T-helper 17 cell (primary cell): ENCODE measurements at regions not wholly inside any gene's neighbourhood (a gene's known extent, or its start where the extent isn't known, plus 50 kb on each side); places are given as distances from the start of the nearest gene placed in this dataset.
"Not testable (repeated sequence)": the region's sequence is repeated elsewhere in the genome, so short reads cannot be mapped to it uniquely, and the experiment has no call there.

ENCODE experiments used
- ATAC-seq: fragments of 150-1000 bp; cut with Tn5 transposase; 2 replicates; pipeline ENCODE4 v1.10.0; 2021; ENCODE audit warnings: mild to moderate bottlenecking, moderate library complexity
- DNase-seq, 3 donors: peaks; one replicate each; pipeline versions ENCODE4 v3.0.0 to v3.0.0-alpha.2; 2020 to 2021
- H3K9me3 ChIP-seq: one replicate; pipeline ENCODE4 v1.7.0; 2013; ENCODE audit warnings: low read length, mild to moderate bottlenecking; ENCODE audit not compliant: control insufficient read depth, poor library complexity, severe bottlenecking
- H3K27ac Mint-ChIP-seq: one replicate; pipeline ENCODE4 v1.8.0; 2022; ENCODE audit warnings: mild to moderate bottlenecking, moderate library complexity, mixed read lengths
- H3K27me3 Mint-ChIP-seq: one replicate; pipeline ENCODE4 v1.8.0; 2022; ENCODE audit warnings: mixed read lengths
- H3K36me3 Mint-ChIP-seq: one replicate; pipeline ENCODE4 v1.8.0; 2022; ENCODE audit warnings: low read depth, mixed read lengths
- H3K4me1 Mint-ChIP-seq: one replicate; pipeline ENCODE4 v1.8.0; 2022; ENCODE audit warnings: mild to moderate bottlenecking, mixed read lengths
- H3K4me3 Mint-ChIP-seq: one replicate; pipeline ENCODE4 v1.8.0; 2022; ENCODE audit warnings: mild to moderate bottlenecking, moderate library complexity, mixed read lengths

- Mint-ChIP-seq H3K27ac (no peak overlapping the region), H3K27me3 (peaks cover 43% of the 10 kb centered on the region), H3K4me1 (no peaks in the 10 kb centered on the region)
Measured at GRCh38 chr9:96116275-96117064, 185.5 kb downstream of the HSD17B3 start.

GRCh38 chr9:96115836-96116235 lies 186.1 kb downstream of the HSD17B3 start:
- H3K4me1 Mint-ChIP-seq: no peaks in the 10 kb centered on the region
- H3K27me3 Mint-ChIP-seq: peaks cover 43% of the 10 kb centered on the region
- no peak overlapping the region for H3K27ac Mint-ChIP-seq
- peaks cover 2% of the 10 kb centered on the region for H3K36me3 Mint-ChIP-seq
- H3K9me3 ChIP-seq: no peaks in the 10 kb centered on the region
- H3K4me3 Mint-ChIP-seq: no peak overlapping the region
- DNase-seq (no peak), ATAC-seq (no peak)

More at GRCh38 chr9:96116275-96117064, 185.5 kb downstream of the HSD17B3 start:
- no peak overlapping the region for H3K4me3 Mint-ChIP-seq
- no peaks in the 10 kb centered on the region for H3K9me3 ChIP-seq
- DNase-seq (no peak), ATAC-seq (no peak)
- no peaks in the 10 kb centered on the region for H3K36me3 Mint-ChIP-seq

DNA sequence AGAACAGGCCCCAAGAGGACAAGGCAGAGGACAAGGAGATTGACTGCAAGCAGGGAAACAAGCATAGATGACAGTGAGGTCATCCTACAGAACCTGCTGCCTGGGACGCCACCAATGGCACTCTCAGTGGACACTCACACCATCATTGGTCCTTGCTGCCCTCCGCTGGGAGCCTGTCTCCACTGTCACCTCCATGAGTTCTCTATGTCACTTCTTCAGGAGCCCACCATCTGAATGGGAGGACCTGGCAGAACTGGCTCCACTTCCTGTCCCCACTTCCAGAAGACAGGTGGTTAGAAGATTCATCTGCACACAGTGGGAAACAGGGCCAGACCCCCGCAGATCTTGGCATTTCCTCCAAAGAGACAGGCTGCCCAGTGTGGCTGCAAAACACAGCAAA lies 188.9 kb downstream of the HSD17B3 start:
- H3K27me3 Mint-ChIP-seq: peaks cover 55% of the 10 kb centered on the region
- H3K36me3 Mint-ChIP-seq: peaks cover 2% of the 10 kb centered on the region
- ATAC-seq (no peak), DNase-seq (no peak)
- H3K27ac Mint-ChIP-seq: no peak overlapping the region
- no peak overlapping the region for H3K4me3 Mint-ChIP-seq
- no peaks in the 10 kb centered on the region for H3K9me3 ChIP-seq
- no peaks in the 10 kb centered on the region for H3K4me1 Mint-ChIP-seq

- H3K36me3 Mint-ChIP-seq: peaks cover 2% of the 10 kb centered on the region
- no peak overlapping the region for H3K4me3 Mint-ChIP-seq
- ATAC-seq: no peak
- no peaks in the 10 kb centered on the region for H3K9me3 ChIP-seq
- peaks cover 30% of the 10 kb centered on the region for H3K27me3 Mint-ChIP-seq
- no peak overlapping the region for H3K27ac Mint-ChIP-seq
- no peaks in the 10 kb centered on the region for H3K4me1 Mint-ChIP-seq
- DNase-seq: no peak
Measured at GRCh38 chr9:96109680-96110351, 192.2 kb downstream of the HSD17B3 start.

- Mint-ChIP-seq H3K4me3 (no peak overlapping the region), H3K36me3 (peaks cover 2% of the 10 kb centered on the region), H3K27ac (no peak overlapping the region), H3K27me3 (peaks cover 21% of the 10 kb centered on the region), H3K4me1 (no peaks in the 10 kb centered on the region)
- DNase-seq (no peak), ATAC-seq (no peak)
- no peaks in the 10 kb centered on the region for H3K9me3 ChIP-seq
Measured at GRCh38 chr9:96108691-96109380, 193.1 kb downstream of the HSD17B3 start.

- H3K4me3 Mint-ChIP-seq: no peak overlapping the region
- peaks cover 2% of the 10 kb centered on the region for H3K36me3 Mint-ChIP-seq
- no peaks in the 10 kb centered on the region for H3K4me1 Mint-ChIP-seq
- H3K27me3 Mint-ChIP-seq: peaks cover 21% of the 10 kb centered on the region
- no peak overlapping the region for H3K27ac Mint-ChIP-seq
- H3K9me3 ChIP-seq: no peaks in the 10 kb centered on the region
- DNase-seq (no peak), ATAC-seq (no peak)
Measured at GRCh38 chr9:96107436-96107835, 194.5 kb downstream of the HSD17B3 start.

DNA sequence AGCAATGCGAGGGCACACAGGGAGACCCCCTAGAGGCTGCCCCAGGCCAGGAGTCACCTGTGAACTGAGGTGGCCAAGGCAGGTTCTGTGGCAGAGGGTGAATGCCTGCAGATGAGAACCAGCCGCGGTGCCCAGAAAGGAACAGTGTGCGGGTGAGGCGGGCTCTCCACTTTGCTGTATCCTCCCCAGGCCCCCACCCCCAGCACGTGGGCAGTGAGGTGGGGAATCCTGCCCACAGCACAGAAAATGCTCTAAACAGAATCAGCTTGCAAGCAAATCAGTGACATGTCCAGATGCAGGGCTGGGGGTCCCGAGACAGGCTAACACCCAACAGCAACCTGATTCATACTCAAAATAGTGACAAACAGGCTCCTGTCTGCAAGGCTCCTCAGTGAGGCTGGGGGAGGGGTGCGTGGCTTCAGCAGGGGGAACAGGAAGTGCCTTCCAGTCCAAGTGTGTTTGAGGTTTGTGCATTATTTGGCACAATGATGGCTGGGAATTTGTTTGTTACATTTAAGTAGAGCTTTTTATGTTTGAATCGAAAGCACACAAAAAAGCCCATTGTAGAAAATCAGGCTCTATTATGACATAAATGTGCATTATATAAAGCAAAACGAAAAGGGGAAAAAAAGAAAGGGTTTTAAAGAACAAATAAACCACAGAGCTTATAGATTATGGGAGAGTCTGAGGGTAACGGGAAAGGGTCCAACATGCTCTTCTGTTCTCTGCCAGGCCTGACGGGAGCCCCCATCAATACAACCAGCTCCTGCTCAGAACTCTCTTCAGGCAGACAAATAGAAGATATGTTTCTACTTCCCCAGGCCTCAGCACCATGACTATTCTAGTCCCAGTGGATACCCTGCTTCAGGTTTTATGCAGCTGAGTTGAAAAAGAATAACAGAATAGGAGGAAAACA lies 201.3 kb downstream of the HSD17B3 start:
- DNase-seq: no peak
- ATAC-seq: no peak
- Mint-ChIP-seq H3K4me3 (no peak overlapping the region), H3K27me3 (peaks cover 17% of the 10 kb centered on the region), H3K4me1 (no peaks in the 10 kb centered on the region), H3K27ac (no peak overlapping the region), H3K36me3 (peaks cover 3% of the 10 kb centered on the region)
- no peaks in the 10 kb centered on the region for H3K9me3 ChIP-seq

- not testable (repeated sequence) for H3K36me3 Mint-ChIP-seq, H3K4me1 Mint-ChIP-seq, DNase-seq, H3K27me3 Mint-ChIP-seq, H3K9me3 ChIP-seq, ATAC-seq, H3K27ac Mint-ChIP-seq, H3K4me3 Mint-ChIP-seq
Measured at GRCh38 chr9:96090630-96091029, 211.3 kb downstream of the HSD17B3 start.

GRCh38 chr9:96089452-96090085 lies 212.4 kb downstream of the HSD17B3 start:
- DNase-seq (no peak), ATAC-seq (no peak)
- no peaks in the 10 kb centered on the region for H3K9me3 ChIP-seq
- no peak overlapping the region for H3K4me3 Mint-ChIP-seq
- H3K36me3 Mint-ChIP-seq: no peaks in the 10 kb centered on the region
- peaks cover 5% of the 10 kb centered on the region for H3K27me3 Mint-ChIP-seq
- H3K4me1 Mint-ChIP-seq: no peaks in the 10 kb centered on the region
- no peak overlapping the region for H3K27ac Mint-ChIP-seq

DNA sequence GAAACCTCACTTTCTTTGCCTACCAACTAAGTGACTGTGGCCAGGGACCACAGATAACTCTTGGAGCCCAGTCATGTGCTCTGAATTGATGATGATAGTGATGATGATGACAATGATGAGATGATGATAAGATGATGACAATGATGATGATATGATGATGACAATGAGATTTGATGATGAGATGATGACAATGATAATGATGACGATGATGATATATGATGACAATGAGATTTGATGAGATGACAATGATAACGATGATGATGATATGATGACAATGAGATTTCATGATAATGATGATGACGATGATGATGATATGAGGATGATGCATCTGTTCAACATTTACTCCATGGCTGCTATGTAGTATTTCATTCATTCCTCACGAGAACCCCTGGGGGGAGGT lies 213.0 kb downstream of the ERCC6L2 start:
- ATAC-seq (no peak), DNase-seq (no peak)
- Mint-ChIP-seq H3K27me3 (peaks cover 5% of the 10 kb centered on the region), H3K4me1 (no peaks in the 10 kb centered on the region), H3K4me3 (no peak overlapping the region), H3K27ac (no peak overlapping the region), H3K36me3 (no peaks in the 10 kb centered on the region)
- H3K9me3 ChIP-seq: no peaks in the 10 kb centered on the region

- Mint-ChIP-seq H3K27ac (no peak overlapping the region), H3K36me3 (no peaks in the 10 kb centered on the region)
Measured at GRCh38 chr9:96087669-96088299, 212.3 kb downstream of the ERCC6L2 start.

GRCh38 chr9:96086936-96087571 lies 211.6 kb downstream of the ERCC6L2 start:
- no peak overlapping the region for H3K4me3 Mint-ChIP-seq
- no peaks in the 10 kb centered on the region for H3K9me3 ChIP-seq
- ATAC-seq (no peak), DNase-seq (no peak)
- H3K4me1 Mint-ChIP-seq: no peaks in the 10 kb centered on the region
- no peak overlapping the region for H3K27ac Mint-ChIP-seq
- no peaks in the 10 kb centered on the region for H3K36me3 Mint-ChIP-seq
- H3K27me3 Mint-ChIP-seq: peaks cover 12% of the 10 kb centered on the region

More at GRCh38 chr9:96087669-96088299, 212.3 kb downstream of the ERCC6L2 start:
- DNase-seq (no peak), ATAC-seq (no peak)
- no peaks in the 10 kb centered on the region for H3K9me3 ChIP-seq
- no peaks in the 10 kb centered on the region for H3K4me1 Mint-ChIP-seq
- peaks cover 10% of the 10 kb centered on the region for H3K27me3 Mint-ChIP-seq
- H3K4me3 Mint-ChIP-seq: no peak overlapping the region
